ENCODE measurements at regions not wholly inside any gene's neighbourhood (a gene's known extent, or its start where the extent isn't known, plus 50 kb on each side); places are given as distances from the start of the nearest gene placed in this dataset.

GRCh38 chr10:23584396-23584795, 145.5 kb downstream of the OTUD1 start:
- TF ChIP-seq CTCF (IDR thresholded peaks at IDR 0.05; ENCODE audit: insufficient read depth, low read depth, low read length) (no peak), EZH2 (IDR thresholded peaks at IDR 0.05; ENCODE audit: insufficient read depth, low read length) (no peak)

Data from astrocyte (in vitro differentiated cells and primary cell).